ENCODE measurements at regions not wholly inside any gene's neighbourhood (a gene's known extent, or its start where the extent isn't known, plus 50 kb on each side); places are given as distances from the start of the nearest gene placed in this dataset.
"Not testable (repeated sequence)": the region's sequence is repeated elsewhere in the genome, so short reads cannot be mapped to it uniquely, and the experiment has no call there.

- FAIRE-seq (no peak), DNase-seq (no peak), ATAC-seq (no peak)
- H3K4me1 ChIP-seq: no peaks in the 10 kb centered on the region
- TF ChIP-seq CTCF (IDR thresholded peaks at IDR 0.05): no peak
- H3K4me3 ChIP-seq: no peak overlapping the region
- H3K27me3 ChIP-seq: no peaks in the 10 kb centered on the region
- H3K9me3 ChIP-seq: no peaks in the 10 kb centered on the region
- intact Hi-C loops (cut with DNase I): no loop called here
- H3K36me3 ChIP-seq: no peaks in the 10 kb centered on the region
- 57 to 68% methylated on average over 6 of the region's 6 CpGs for WGBS, 2 donors
- no peak overlapping the region for H3K27ac ChIP-seq
Observed at GRCh38 chr2:136282251-136282650, 164.3 kb upstream of the CXCR4 start.

GRCh38 chr2:136281281-136282114 lies 163.5 kb upstream of the CXCR4 start:
- ATAC-seq (no peak), DNase-seq (no peak), FAIRE-seq (no peak)
- Histone ChIP-seq H3K36me3 (no peaks in the 10 kb centered on the region), H3K4me3 (no peak overlapping the region), H3K9me3 (no peaks in the 10 kb centered on the region), H3K4me1 (no peaks in the 10 kb centered on the region), H3K27me3 (no peaks in the 10 kb centered on the region), H3K27ac (no peak overlapping the region)
- 74 to 80% methylated on average over 17 of the region's 17 CpGs for WGBS, 2 donors
- intact Hi-C loops (cut with DNase I): no loop called here
- TF ChIP-seq CTCF (IDR thresholded peaks at IDR 0.05): no peak

- 33 to 37% methylated on average over 4 of the region's 4 CpGs for WGBS, 2 donors
- intact Hi-C loops (cut with DNase I); H3K27me3 ChIP-seq; H3K9me3 ChIP-seq; DNase-seq; H3K4me1 ChIP-seq; FAIRE-seq; H3K27ac ChIP-seq; H3K4me3 ChIP-seq; H3K36me3 ChIP-seq; ATAC-seq: not testable (repeated sequence)
Observed at GRCh38 chr2:136266346-136266745, 148.4 kb upstream of the CXCR4 start.

GRCh38 chr2:136259551-136259950 lies 141.6 kb upstream of the CXCR4 start:
- FAIRE-seq: no peak
- Histone ChIP-seq H3K36me3 (no peaks in the 10 kb centered on the region), H3K27ac (no peak overlapping the region), H3K27me3 (no peaks in the 10 kb centered on the region), H3K4me1 (no peaks in the 10 kb centered on the region), H3K9me3 (no peaks in the 10 kb centered on the region), H3K4me3 (no peak overlapping the region)
- TF ChIP-seq CTCF (IDR thresholded peaks at IDR 0.05): no peak
- no peak for DNase-seq
- 65 to 74% methylated on average over 3 of the region's 3 CpGs for WGBS, 2 donors
- intact Hi-C loops (cut with DNase I): no loop called here
- ATAC-seq: no peak

GRCh38 chr2:136257893-136258292 lies 139.9 kb upstream of the CXCR4 start:
- Histone ChIP-seq H3K36me3 (no peaks in the 10 kb centered on the region), H3K4me1 (no peaks in the 10 kb centered on the region), H3K27me3 (no peaks in the 10 kb centered on the region), H3K27ac (no peak overlapping the region), H3K4me3 (no peak overlapping the region), H3K9me3 (no peaks in the 10 kb centered on the region)
- 39% methylated on average over 1 of the region's 1 CpG for WGBS, 2 donors
- FAIRE-seq: no peak
- ATAC-seq: no peak
- DNase-seq: no peak
- intact Hi-C loops (cut with DNase I): no loop called here
- TF ChIP-seq CTCF (IDR thresholded peaks at IDR 0.05): no peak
